HepG2 (cell line): ENCODE measurements at regions not wholly inside any gene's neighbourhood (a gene's known extent, or its start where the extent isn't known, plus 50 kb on each side); places are given as distances from the start of the nearest gene placed in this dataset.

Source experiments
- FOXP4 ChIP-seq: sonication (generic); formaldehyde crosslinking; IDR thresholded peaks from 2 replicates; pipeline ENCODE4 v1.4.0; 2020; ENCODE audit warnings: missing genetic modification reagents
- MAFF ChIP-seq: IDR thresholded peaks from 2 replicates; pipeline ENCODE4 v1.6.1; 2011; ENCODE audit warnings: low read depth, low read length, improper control_type of control experiment
- NR2C2 ChIP-seq: sonication (generic); formaldehyde crosslinking; IDR thresholded peaks from 2 replicates; pipeline ENCODE4 v1.4.0; 2020; ENCODE audit warnings: missing genetic modification reagents, mild to moderate bottlenecking, moderate library complexity, borderline replicate concordance
- POLR2AphosphoS5 ChIP-seq: IDR thresholded peaks from 2 replicates; pipeline ENCODE4 v1.6.1; 2012; ENCODE audit warnings: low read depth, low read length
- REST ChIP-seq, 2 experiments: IDR thresholded peaks; 2 replicates each; pipeline ENCODE4 v1.6.1; 2011 to 2012; ENCODE audit warnings: low read length in 2 of 2, borderline replicate concordance in 1 of 2, low read depth in 1 of 2, mild to moderate bottlenecking in 1 of 2, moderate library complexity in 1 of 2
- U2AF1 ChIP-seq: fragments of 200-400 bp; formaldehyde crosslinking; optimal IDR thresholded peaks from 2 replicates; pipeline ENCODE3; 2017; ENCODE audit warnings: mild to moderate bottlenecking, low read depth, low read length
- ZNF234 ChIP-seq: sonication (generic); formaldehyde crosslinking; conservative IDR thresholded peaks from 2 replicates; pipeline ENCODE4 v1.5.1; 2020; ENCODE audit warnings: mild to moderate bottlenecking, missing genetic modification reagents

DNA sequence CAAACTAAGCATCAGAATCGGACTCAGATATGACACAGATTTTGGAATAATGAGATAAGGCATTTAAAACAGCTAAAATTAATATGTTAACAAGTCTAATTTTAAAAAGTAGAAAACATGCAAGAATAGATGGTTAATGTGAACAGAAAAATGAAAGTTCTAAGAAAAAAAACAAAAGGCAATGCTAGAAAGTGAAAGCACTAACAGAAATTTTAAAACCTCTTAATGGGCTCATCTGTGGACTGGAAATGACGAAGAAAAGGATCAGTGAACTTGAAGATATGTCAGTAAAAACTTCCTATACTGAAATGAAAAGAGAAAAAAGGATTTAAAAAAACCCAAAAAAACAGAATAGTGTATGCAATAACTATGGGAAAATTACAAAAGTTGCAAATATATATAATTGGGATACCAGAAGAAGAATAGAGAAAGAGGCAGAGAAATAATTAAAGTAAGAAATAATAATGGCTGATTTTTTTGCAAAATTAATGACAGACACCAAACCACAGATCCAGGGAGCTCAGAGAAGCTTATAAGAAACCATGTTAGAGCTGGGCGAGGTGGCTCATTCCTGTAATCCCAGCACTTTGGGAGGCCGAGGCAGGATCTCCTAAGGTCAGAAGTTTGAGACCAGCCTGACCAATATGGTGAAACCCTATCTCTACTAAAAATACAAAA lies 61.7 kb upstream of the KIF13A start:
- no peak for TF ChIP-seq U2AF1
- no peak for TF ChIP-seq ZNF234 (CRISPR knock-in tag)
- no peak for TF ChIP-seq POLR2AphosphoS5
- no peak for TF ChIP-seq NR2C2
- TF ChIP-seq MAFF, result no peak
- no peak for TF ChIP-seq FOXP4 (CRISPR knock-in tag)
- TF ChIP-seq REST (IDR thresholded peaks at IDR 0.05; ENCODE audit: borderline replicate concordance in 1 of 2, low read depth in 1 of 2, low read length in 2 of 2), result no peak
